ENCODE measurements at regions not wholly inside any gene's neighbourhood (a gene's known extent, or its start where the extent isn't known, plus 50 kb on each side); places are given as distances from the start of the nearest gene placed in this dataset.

- TF ChIP-seq PRDM10 (CRISPR knock-in tag; IDR thresholded peaks at IDR 0.05; ENCODE audit: low read depth) (0 out of 2 replicates have a peak, but pooled peaks have one; percentile 12), ZNF816 (CRISPR knock-in tag; IDR thresholded peaks at IDR 0.05; ENCODE audit: borderline replicate concordance) (peak; percentile 7; the same call in 1 of the 2 replicates), ZNF101 (CRISPR knock-in tag; IDR thresholded peaks at IDR 0.05; ENCODE audit: borderline replicate concordance, low read depth) (no peak), CREB1 (IDR thresholded peaks at IDR 0.05) (peak; percentile 71), CREB1 (CRISPR knock-in tag; IDR thresholded peaks at IDR 0.05) (no peak)
These were observed 179.2 kb upstream of the EGLN3 start (continued) for GRCh38 chr14:34129927-34130552.

GRCh38 chr14:34128665-34129064, 177.8 kb upstream of the EGLN3 start:
- H3K9ac ChIP-seq (ENCODE audit: insufficient read depth, low read depth, low read length) = no peak overlapping the region
- DNase-seq (ENCODE audit: low spot score) (no peak), ATAC-seq (no peak), FAIRE-seq (no peak)
- ChIA-PET CTCF (ENCODE audit: low intra/inter-chr PET ratio, low total read pairs) (no interaction called here), POLR2A (no interaction called here)
- H3K27me3 ChIP-seq (ENCODE audit: control insufficient read depth in 1 of 2, insufficient read depth in 2 of 2, low read length in 2 of 2) = peaks cover 0 to 26% of the 10 kb centered on the region in 2 experiments; a peak in 3 of 5 replicates
- no peaks in the 10 kb centered on the region for H4K20me1 ChIP-seq (ENCODE audit: insufficient read depth, low read length)
- H3K36me3 ChIP-seq (replicated peaks in 1 of 2; ENCODE audit: control insufficient read depth in 1 of 2, insufficient read depth in 2 of 2, low read length in 2 of 2) = no peaks in the 10 kb centered on the region
- WGBS (ENCODE audit: low lambda C conversion rate) = 65% methylated on average over 9 of the region's 9 CpGs
- H2AFZ ChIP-seq (ENCODE audit: low read length) = no peak overlapping the region
- no peak overlapping the region for H3K4me2 ChIP-seq (ENCODE audit: low read depth, low read length)
- no peak overlapping the region for H3K4me3 ChIP-seq (replicated peaks in 1 of 3; ENCODE audit: insufficient read depth in 1 of 3, low read depth in 2 of 3, low read length in 3 of 3)
- peaks cover 26% of the 10 kb centered on the region for H3K4me1 ChIP-seq (ENCODE audit: insufficient read depth, low read length)
- intact Hi-C loops (cut with micrococcal nuclease; ENCODE audit: unreplicated experiment) = no loop called here
- H3K79me2 ChIP-seq (ENCODE audit: insufficient read depth, low read length) = no peaks in the 10 kb centered on the region
- no peak overlapping the region for H3K27ac ChIP-seq (ENCODE audit: extremely low read length, insufficient read depth, low read length)
- TF ChIP-seq TCF12 (IDR thresholded peaks at IDR 0.05) = no peak
- TF ChIP-seq TCF12 (CRISPR knock-in tag; IDR thresholded peaks at IDR 0.05) = no peak
- TF ChIP-seq MIER2 (CRISPR knock-in tag; IDR thresholded peaks at IDR 0.05) = no peak
- TF ChIP-seq FOSL2 (CRISPR knock-in tag; IDR thresholded peaks at IDR 0.05) = no peak
- no TSS peak for BruUV-seq (replicated peaks)
- in situ Hi-C loops (cut with HindIII; ENCODE audit: extremely low pct_ligation_motif_present, low pct_unique_long_range_greater_than_20kb) = no loop called here
- H3K9me3 ChIP-seq (ENCODE audit: low read length) = no peaks in the 10 kb centered on the region

Measured in HepG2 (cell line).